ENCODE measurements at regions not wholly inside any gene's neighbourhood (a gene's known extent, or its start where the extent isn't known, plus 50 kb on each side); places are given as distances from the start of the nearest gene placed in this dataset.

DNA sequence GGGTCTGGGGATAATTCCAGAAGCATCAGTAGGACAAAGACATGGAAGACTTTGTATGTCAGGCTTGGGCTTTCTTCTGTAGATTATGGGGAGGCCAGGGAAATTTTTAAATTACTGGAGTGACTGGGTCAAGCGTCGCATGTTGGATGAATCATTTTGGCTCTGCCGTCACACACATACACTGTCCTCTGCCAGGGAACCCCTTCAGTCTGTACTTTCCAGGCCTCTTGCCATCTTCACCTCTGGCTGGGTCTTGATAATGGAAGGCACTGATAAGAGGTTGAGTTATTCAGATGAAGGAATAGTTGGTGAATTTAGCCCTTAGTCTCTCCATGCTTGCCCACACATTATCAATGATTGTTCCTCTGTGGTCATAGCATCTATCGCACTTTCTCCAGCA lies 895.1 kb upstream of the CELF4 start:
- no peak for DNase-seq (ENCODE audit: low read depth, low spot score)

DNA sequence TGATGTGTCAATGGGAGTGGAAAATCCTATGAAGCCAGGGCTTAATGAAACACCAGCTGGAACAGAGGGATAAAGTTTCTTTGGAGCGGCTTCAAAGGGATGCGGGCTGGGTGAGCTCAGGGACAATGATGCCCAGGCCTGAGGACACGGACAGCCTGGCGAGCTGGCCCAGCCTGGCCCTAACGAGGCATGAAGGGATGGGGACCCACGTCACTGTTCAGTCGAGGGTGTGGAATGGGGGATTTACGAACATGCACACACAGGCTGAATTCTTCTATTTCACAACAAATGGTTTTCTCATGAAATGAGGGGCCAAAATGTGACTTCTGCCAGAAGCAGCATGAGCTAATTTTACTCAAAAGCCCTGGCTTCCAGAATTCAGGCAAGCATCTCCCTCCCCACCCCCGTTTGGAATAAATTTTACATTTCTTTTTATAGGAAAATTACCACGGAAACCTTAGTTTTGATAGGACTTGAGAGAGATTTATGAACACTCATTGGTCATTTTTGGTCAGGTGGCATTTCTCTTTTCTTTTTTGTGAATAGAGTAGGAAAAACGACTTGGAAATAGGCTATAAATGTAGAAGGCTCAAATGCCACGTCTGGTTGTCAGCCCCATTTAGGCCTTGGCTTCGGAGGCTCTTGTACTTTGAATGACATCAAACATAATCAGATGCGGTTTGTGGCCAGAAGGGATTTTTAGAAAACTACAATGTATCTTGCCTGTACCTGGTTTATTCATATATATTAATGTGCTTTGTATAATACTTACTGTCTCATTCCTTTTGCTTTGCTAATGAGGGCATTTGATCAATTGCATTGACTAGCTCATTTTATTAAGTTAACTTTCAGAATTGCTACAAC lies 893.8 kb upstream of the CELF4 start:
- no peak for DNase-seq (ENCODE audit: low read depth, low spot score)

DNA sequence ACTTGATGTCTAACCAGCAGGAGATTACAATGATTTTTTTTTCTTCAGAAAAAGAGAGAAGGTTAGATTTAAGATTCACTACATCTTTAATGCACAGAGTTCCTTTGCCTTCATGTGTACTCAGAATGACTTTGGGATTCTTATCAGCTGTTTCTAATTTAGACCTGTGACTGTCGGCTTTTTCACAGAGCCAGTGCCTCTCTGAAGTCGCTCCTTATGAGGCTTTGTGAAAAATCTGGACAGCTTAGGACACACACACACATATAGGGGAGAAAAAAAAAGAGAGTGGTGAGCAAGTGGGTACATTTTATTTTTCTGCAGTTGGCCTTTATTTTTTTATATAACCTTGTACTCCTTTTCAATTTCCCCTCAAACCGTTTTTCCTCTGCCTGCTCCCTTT lies 893.1 kb upstream of the CELF4 start:
- no peak for DNase-seq (ENCODE audit: low read depth, low spot score)

DNA sequence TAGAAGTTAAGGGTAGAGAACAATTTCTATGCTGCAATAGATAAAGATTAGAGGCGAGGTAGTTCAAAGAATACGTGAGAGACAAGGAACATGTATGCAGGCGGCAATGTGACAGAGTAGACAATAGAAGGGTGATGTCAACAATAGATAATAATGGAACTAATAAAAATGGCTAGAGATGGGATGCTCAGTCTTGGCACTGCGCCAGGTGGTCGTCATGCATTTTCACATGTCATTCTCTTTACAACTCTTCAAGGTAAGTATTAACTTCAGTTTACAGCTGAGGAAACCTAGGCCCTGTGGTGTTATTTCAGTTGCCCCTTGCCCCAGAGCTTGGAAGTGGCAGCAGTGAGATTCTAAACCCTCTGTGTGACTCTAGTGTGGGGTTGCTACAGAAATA lies 890.7 kb upstream of the CELF4 start:
- no peak for DNase-seq (ENCODE audit: low read depth, low spot score)

DNA sequence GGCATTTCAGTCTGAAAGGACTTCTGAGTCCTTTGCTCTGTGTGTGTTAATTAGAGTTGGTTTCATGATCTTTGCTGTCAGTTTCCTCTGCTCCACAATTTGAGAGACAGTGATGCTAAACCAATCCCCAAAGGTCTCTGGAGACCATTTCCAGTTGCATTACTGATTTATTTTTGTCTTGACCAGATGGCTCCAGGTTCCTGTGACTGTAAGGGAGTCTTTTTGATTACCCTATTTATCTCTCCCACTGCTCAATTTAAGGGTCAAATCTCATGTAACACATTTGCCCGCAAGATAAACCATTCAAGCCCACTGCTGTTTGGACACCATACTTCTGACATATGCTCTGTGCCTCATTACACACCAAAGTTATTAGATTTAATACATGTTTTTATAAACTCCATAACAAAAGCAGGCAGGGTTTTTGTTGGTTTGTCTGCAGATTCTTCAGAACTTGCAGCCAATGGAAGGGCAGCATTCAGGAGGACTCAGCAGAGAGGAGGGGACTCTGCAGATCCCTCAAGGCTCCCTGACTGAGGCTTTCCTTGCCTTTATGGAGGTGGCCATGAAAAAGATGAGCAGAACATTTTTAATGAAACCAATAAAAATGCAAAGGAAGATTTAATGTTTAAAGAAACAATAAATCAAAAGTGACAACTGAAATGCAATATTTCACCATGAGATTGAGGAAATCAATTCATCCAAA lies 889.3 kb upstream of the CELF4 start:
- no peak for DNase-seq (ENCODE audit: low read depth, low spot score)

DNA sequence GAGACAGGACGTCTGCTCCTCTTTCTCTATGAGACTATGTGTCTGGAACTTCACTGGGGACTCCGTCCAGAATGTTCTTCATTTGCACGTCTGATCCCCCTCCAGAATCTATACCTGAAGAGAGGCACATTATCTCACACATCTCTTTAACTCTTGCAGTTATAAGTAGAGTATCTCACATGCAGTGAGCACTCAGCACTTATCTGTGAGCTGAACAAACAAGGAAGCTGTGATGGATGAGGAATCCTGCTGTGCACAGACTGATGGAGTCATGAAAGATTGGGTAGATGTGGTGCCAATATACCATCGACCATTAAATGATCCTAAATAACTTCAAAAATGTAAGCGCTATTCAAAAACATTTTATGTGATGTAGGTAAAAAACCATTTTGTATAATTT lies 888.3 kb upstream of the CELF4 start:
- DNase-seq (ENCODE audit: low read depth, low spot score) = no peak

DNA sequence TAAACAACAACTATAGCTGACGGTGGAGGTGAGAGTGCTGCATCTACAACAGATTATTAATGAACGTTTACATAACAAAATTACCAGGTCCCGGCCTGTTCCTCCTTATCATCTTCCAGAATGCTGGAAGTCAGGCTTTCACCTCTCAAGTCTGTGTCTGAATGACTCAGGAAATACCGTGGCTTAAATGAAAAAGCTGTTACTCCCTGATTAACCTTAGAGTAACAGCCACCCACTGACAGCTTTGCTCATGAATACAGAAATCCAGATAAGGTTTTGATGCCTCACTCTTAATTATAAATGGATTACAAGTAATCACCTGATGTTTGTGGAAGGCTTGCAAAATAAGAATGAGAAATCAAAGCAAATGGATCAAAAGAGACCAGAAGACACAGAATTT lies 885.3 kb upstream of the CELF4 start:
- DNase-seq (ENCODE audit: low read depth, low spot score) = no peak

DNA sequence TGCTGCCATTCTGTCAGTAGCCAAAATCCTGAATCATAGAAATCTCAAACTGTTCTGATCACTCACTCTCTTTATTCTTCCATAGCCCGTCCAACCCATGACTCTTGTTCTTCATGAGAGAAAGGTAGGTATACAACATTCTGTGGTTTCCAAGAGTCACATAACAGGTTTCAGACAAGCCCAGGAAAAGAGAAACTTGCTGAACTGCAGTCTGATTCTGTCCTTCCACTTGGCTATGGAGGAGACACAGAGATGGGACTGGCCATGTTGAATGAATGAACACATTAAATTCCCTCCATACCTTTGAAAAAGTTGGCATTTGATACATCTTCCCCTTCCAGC lies 880.2 kb upstream of the CELF4 start:
- no peak for DNase-seq (ENCODE audit: low read depth, low spot score)

DNA sequence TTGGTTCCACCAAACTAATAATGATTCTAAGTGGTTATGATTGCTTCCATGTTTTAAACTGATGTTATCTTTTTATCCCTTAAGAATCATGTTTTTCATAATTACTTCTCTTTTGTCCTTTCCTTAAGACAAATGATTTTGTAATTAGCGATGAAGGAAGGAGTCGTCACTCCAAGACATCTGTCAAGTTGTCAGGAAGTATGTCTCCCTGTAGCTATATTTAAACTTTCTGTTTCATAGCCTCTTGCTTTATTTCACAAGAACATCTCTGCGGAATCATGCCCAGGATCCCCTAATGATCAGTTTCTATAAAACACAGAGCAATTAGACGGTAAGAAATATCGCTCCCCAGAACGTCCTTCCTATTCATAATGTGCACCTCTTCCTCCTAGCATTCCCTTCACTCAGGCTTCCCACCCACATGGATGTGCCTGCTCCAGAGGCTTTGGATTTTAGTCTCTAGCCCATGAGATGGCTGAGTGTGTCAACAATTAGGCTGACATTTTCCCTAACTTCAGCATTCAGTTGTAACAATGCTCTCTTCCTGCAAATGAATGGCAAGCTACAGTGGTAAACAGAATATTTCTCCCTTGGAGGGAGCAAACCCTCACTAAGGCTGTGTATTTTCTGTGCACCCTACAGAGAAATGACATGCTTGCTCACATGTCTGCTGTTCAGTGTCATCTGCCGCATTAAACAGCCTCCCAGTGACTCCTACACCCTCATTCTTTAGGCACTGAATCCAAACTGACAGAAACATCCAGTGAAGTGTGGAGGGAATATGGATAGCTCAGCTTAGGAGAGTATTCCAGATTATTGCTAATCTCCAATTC lies 879.6 kb upstream of the CELF4 start:
- DNase-seq (ENCODE audit: low read depth, low spot score) = no peak

DNA sequence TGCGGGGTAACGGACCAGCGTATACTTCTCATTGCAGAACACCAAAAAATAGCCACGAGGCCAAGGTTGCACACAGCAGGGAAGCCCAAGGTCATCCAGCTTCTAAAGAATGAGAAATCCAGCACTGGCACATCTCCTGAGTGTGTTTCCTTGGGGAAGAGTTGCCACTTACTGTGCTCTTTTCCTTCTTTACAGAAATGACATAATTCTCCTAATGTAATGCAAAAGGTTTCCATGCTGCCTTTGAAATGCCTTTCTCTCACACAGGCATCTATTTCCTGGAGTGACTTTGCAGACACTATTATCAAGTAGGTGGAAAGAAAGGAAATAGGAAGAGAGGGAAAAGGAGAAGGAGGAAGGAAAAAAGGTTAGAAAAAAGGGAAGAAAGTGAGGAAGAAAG lies 862.1 kb upstream of the CELF4 start:
- no peak for DNase-seq (ENCODE audit: low read depth, low spot score)

DNA sequence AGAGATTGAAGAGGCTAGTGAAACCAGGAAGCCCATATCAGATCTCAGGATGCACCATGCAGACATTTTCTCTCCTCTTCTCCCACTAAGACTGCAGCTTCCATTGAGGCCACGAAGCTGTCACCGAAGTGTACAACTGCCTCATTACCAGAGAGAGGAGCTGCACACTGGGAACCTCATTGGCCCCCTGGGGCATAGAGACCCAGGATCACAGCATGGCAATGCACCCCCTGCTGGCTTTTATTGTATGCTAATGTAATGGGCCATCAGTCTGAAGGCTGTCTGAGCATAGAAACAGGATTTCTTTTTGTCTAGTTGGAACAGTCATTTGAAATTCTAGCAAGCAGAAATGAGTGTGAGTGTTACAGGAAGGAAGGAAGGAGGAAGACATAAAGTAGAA lies 861.6 kb upstream of the CELF4 start:
- DNase-seq (ENCODE audit: low read depth, low spot score) = no peak

DNA sequence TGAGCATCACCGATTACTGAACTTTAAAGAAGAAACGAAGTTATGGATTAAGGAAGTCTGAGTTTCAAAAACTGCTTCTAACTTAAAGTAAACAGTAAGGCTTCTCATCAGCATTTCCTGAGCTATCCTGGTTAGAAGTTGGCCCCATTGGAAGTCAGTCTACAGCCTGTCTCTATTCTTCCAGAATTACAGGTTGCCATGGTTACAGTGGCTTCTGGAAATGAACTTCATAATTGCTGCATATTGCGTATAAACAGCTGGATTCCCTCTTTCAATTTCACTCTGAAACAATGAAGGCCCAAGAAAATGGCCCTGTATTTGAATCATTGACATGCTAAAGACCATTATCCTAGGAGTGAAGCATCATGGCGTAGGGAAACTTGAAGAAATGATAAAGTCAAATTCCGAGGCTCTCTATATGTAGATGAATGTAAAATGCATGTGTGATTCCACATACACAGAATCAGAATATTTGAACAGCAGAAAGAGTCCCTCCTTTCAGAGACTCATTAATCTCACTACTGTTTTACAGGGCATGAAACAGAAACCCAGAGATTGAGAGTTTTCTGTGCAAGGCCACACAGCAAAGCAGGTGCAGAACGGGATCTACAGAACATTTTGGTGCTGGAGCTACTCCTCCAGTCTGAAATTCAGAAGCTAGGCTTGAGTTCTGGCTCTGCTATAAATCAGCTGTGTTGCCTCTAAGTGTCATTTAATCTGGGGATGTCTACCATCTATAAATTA lies 856.4 kb upstream of the CELF4 start:
- no peak for DNase-seq (ENCODE audit: low read depth, low spot score)

DNA sequence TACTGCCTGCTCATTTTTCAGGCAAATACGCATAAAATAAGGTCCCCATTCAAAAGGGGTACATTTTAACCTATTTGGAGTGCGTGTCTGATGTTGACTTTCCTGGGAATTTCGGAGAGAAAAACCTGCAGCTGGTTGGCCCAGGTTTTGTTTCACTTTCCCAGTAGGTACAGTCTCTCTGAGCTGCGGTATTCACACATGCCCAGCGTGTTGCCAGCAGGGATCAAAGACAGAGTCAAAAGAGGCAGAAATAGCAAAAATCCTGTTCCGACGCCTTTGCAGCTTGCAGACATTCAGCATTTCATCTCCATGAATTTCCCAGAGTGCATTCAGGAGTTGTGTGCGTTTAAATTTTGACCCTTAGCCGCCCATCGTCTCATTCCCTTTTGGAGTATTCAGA lies 855.4 kb upstream of the CELF4 start:
- DNase-seq (ENCODE audit: low read depth, low spot score) = no peak

DNA sequence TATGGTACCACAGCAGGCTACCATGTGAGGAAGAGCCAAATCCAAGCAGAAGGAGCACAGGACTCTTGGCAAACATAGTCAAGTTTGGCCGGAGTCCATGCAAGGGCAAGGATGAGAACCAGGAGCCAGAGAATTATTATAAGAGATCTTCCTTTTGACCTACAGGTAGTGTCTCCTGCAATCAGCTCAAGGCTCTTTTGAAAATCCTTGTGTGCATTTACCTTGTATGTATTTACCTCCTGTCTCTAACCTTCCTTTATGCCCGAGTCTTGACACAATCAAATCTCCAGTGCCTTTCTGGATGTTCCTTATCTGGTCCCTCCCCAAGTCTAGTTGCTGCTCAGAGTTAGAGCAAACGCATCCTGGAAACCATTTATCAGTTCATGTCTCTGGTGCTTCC lies 855.0 kb upstream of the CELF4 start:
- DNase-seq (ENCODE audit: low read depth, low spot score) = no peak

DNA sequence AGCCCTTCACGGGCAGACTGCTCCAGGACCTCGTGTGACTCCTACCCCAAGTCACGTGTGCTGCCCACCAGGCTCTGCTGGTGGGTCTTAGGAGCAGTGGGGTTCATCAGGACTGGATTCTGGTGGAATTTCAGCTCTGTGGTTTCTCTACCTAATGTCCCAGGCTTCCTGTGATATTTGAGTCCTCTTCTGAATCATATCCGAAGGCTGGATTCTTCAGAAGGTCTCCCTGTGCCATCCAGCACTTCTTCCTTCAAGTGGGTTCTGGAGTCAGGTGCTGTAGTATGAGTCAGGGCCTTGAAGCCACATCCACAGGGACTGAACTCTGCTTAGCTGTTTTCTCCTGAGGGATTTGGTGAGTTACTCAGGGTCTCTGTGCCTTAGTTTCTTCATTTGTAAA lies 850.2 kb upstream of the CELF4 start:
- no peak for DNase-seq (ENCODE audit: low read depth, low spot score)

DNA sequence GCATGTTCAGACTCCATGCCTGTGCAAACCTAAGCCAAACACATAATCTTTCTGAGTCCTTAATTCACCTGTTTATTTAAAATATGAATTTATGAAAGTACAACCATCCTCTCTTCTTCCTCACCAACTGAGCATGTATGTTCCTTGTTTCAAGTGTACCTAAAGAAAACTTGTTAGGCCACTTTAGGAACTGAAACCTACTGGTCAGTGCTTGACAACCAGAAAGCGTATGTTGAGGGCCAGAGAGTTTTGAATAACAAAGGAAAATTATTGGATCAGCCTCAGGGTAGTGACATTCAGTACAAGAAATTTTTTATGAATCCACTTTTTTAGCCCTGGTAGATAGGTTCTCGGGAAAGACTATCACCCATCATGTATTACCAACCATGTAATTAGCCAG lies 847.6 kb upstream of the CELF4 start:
- no peak for DNase-seq (ENCODE audit: low read depth, low spot score)

DNA sequence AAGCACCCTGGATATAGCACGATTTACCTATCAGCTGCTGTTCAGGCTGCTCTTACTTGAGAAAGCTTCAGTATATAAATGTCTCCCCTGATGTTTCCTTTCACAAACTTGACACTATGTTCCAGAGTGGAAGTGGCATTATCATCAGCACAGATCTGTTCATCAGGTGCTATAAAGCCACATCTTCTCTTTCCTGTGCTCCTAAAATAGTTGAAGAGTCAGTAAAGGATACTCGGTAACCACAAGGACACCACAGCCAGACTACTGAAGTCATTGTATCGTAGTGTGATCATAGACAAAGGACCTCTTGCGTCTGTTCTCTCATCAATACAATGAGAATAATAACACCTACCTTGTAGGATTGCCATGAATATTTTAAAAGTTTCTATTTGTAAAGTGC lies 841.0 kb upstream of the CELF4 start:
- no peak for DNase-seq (ENCODE audit: low read depth, low spot score)

DNA sequence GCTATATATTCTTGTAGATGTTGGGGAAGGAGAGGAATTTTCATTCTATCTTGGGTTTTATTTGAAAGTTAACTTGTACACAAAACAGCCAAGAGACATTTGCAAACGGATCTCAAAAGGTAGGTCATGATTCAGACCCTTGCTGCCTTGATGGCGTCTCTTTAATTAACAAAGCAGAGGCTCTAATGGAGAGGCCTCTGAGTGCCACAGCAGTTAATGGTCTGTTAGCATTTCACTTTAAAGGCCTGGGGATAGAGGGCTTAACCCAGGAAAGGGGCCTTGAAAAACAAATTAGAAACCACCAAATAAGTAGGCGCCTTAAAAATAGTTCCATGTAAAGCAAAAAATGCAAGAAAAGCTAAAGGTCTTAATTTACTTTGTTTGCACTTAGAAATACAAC lies 836.9 kb upstream of the CELF4 start:
- no peak for DNase-seq (ENCODE audit: low read depth, low spot score)

DNA sequence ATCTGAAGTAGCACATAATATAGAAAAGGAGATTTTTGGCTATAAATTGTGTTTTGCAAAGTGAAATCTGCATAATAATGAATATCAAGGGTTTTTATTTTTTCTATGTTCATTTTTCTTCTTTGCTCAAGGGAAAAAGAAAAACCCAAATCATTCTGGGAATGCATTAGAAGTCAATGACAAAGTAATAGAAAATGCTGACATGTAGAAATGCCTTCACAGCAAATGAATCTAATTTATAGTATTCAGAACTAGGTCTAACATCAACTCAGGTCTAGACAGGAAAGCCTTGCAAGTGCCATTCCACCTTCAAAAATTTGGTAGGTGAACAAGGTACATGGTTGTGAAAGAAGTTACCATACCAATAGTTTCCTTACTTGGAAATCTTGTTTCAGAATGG lies 831.5 kb upstream of the CELF4 start:
- no peak for DNase-seq (ENCODE audit: low read depth, low spot score)

DNA sequence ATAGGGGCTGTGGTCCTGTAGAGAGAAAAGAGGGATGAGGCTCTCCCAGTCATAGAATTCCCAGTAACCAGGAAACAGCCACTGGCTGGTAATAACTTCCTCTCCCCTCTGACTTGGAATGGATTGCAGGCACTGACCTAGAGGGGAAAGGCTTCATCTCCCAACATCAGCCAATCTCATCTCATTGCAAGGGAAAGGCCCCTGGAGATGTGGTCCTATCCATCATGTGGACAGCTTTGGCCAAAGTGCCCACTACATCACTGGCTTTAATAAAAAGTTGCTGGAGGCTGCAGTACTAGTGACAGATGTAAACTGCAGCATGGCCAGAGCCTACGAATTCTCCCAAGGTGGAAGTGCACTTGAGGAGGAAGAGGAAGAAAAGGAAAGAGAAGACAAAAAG lies 820.5 kb upstream of the CELF4 start:
- no peak for DNase-seq (ENCODE audit: low read depth, low spot score)

DNA sequence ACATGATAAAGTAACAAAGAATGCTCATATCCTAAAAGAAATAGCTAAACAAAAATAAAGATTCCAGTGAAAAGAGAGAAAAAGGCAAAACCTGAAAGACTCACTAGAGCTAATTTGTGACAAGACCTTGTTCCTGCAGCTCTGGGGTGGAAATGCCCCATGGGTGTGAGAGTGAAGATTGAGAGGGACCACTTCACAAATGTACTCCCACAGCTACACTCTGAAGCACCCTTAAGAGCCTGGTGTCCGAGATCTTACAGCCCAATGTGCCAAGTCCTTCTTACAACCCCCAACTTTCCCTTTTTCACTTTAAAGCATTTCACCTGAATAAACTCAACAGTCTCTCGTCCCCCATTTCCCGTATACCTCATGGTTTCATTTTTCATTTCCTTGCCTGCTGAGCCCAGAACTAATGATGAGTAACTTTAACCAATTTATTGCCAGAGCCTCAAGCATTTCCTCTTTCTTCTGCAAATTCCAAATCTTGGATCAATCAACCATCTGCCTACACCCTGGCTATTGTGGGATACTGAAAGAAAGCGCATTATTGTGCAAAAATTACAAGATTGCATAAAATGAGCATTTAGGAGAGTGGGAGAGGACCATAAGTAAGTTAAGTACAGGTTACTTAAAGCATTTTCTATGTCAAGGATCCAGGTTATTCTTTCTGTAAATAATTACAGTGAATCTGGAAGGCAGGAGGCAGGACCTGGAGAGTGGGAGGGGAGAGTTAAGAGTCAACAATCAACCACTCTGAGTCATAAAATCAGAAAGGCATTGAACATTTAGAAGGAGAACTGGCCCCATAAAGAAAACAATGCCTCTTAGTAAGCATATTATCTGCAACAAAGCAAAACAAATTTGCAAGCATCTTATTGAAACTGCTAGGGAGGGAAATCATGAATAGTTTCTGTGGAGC lies 804.4 kb upstream of the CELF4 start:
- no peak for DNase-seq (ENCODE audit: low read depth, low spot score)
